Natural killer cell (primary cell): ENCODE measurements at regions not wholly inside any gene's neighbourhood (a gene's known extent, or its start where the extent isn't known, plus 50 kb on each side); places are given as distances from the start of the nearest gene placed in this dataset.

Experiments
- ATAC-seq, 3 donors: fragments of 150-1000 bp in 2 of 3; fragments of 200-7000 bp in 1 of 3; cut with Tn5 transposase; 1 replicate in 1 of 3; 2 replicates in 2 of 3; pipeline ENCODE4 v1.10.0; 2021; ENCODE audit warnings: mild to moderate bottlenecking in 2 of 3, moderate library complexity in 2 of 3
- DNase-seq, 2 donors: peaks; one replicate each; pipeline versions ENCODE4 v3.0.0 to v3.0.0-alpha.2; 2013 to 2021; ENCODE audit warnings: mixed read lengths in 1 of 2
- H3K27ac ChIP-seq: one replicate; pipeline ENCODE4 v1.5.1; 2013; ENCODE audit warnings: mild to moderate bottlenecking, low read length
- H3K27me3 ChIP-seq: one replicate; pipeline ENCODE4 v1.6.1; 2013; ENCODE audit warnings: low read length; ENCODE audit not compliant: control insufficient read depth, insufficient read depth
- H3K36me3 ChIP-seq: one replicate; pipeline ENCODE4 v1.6.1; 2013; ENCODE audit warnings: low read length; ENCODE audit not compliant: control insufficient read depth, insufficient read depth
- H3K4me1 ChIP-seq: one replicate; pipeline ENCODE4 v1.6.1; 2013; ENCODE audit warnings: low read length; ENCODE audit not compliant: control insufficient read depth, insufficient read depth
- H3K4me3 ChIP-seq: one replicate; pipeline ENCODE4 v1.5.1; 2013; ENCODE audit warnings: low read length
- H3K9me3 ChIP-seq: one replicate; pipeline ENCODE4 v1.6.1; 2013; ENCODE audit warnings: low read length; ENCODE audit not compliant: control insufficient read depth, insufficient read depth
- H3K27ac Mint-ChIP-seq, 2 donors: one replicate each; pipeline ENCODE4 v1.8.0; 2022; ENCODE audit warnings: mild to moderate bottlenecking in 2 of 2, mixed read lengths in 2 of 2, moderate library complexity in 1 of 2
- H3K27me3 Mint-ChIP-seq, 2 donors: one replicate each; pipeline ENCODE4 v1.8.0; 2022; ENCODE audit warnings: low read depth in 2 of 2, mixed read lengths in 2 of 2
- H3K36me3 Mint-ChIP-seq: one replicate; pipeline ENCODE4 v1.8.0; 2022; ENCODE audit warnings: mixed read lengths
- H3K4me1 Mint-ChIP-seq, 2 donors: one replicate each; pipeline ENCODE4 v1.8.0; 2022; ENCODE audit warnings: mixed read lengths in 2 of 2
- H3K4me3 Mint-ChIP-seq: one replicate; pipeline ENCODE4 v1.8.0; 2022; ENCODE audit warnings: mild to moderate bottlenecking, moderate library complexity, mixed read lengths
- H3K9me3 Mint-ChIP-seq, 2 donors: one replicate each; pipeline ENCODE4 v1.8.0; 2022; ENCODE audit warnings: mixed read lengths in 2 of 2
- WGBS: methylation state at CpG from one replicate; pipeline ENCODE4 v1.1.7; 2013; ENCODE audit warnings: missing lambda C conversion rate; ENCODE audit not compliant: insufficient coverage; 5-methylcytosine and 5-hydroxymethylcytosine counted together
- intact Hi-C: fragments of 100-400 bp; cut with micrococcal nuclease; formaldehyde crosslinking; loops from one replicate; pipeline ENCODE4 v1.14.2; 2022
- TF ChIP-seq, protein P1 (sequence below): fragments of 200-600 bp; IDR thresholded peaks from one replicate; pipeline ENCODE4 v1.8.0; 2022; ENCODE audit warnings: antibody characterized with exemption

DNA sequence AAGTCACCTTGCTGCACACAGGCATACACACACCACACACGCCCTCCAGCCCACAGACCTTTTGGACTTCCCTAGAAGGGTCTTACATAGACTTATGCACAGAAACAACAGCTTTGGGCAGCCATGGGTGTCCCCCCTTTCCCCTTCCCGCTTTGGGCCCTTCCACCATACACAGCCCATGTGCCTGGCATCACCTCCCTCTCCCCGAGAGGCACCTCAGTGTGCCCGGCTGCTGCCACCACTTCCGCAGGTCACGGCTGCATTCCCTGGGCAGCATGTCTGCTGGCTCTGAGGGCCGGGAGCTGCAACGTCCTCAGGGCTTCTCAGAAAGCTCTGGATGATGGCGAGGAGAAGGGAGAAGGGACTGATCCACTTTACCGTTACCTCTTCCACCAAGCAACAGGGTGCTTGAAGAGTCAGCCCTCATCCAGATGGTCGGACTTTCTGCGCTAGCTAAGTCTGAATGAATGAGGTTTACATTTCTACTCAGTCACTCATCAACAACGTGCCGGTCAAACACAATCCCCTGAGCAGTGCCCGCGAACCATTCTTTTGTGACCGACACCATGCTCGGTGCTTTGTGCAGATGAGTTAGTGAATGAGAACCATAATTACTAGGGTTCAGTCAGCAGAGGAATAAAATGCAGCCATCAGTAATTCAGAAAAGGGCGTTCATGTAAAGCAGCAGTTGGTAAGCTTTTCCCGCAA is 72.2 kb upstream of the BCL11B start:
- Histone ChIP-seq H3K27ac (no peak overlapping the region), H3K27me3 (no peaks in the 10 kb centered on the region), H3K4me1 (no peaks in the 10 kb centered on the region), H3K36me3 (no peaks in the 10 kb centered on the region), H3K4me3 (no peak overlapping the region), H3K9me3 (peaks cover 4% of the 10 kb centered on the region)
- peaks cover 0 to 2% of the 10 kb centered on the region in 2 donors for H3K9me3 Mint-ChIP-seq
- no peak for DNase-seq
- TF ChIP-seq, protein P1, sequence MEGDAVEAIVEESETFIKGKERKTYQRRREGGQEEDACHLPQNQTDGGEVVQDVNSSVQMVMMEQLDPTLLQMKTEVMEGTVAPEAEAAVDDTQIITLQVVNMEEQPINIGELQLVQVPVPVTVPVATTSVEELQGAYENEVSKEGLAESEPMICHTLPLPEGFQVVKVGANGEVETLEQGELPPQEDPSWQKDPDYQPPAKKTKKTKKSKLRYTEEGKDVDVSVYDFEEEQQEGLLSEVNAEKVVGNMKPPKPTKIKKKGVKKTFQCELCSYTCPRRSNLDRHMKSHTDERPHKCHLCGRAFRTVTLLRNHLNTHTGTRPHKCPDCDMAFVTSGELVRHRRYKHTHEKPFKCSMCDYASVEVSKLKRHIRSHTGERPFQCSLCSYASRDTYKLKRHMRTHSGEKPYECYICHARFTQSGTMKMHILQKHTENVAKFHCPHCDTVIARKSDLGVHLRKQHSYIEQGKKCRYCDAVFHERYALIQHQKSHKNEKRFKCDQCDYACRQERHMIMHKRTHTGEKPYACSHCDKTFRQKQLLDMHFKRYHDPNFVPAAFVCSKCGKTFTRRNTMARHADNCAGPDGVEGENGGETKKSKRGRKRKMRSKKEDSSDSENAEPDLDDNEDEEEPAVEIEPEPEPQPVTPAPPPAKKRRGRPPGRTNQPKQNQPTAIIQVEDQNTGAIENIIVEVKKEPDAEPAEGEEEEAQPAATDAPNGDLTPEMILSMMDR = no peak
- peaks cover 5 to 19% of the 10 kb centered on the region in 2 donors for H3K4me1 Mint-ChIP-seq
- WGBS = 88% methylated on average over 20 of the region's 20 CpGs
- no peak overlapping the region for H3K27ac Mint-ChIP-seq
- H3K4me3 Mint-ChIP-seq = no peak overlapping the region
- peaks cover 12 to 14% of the 10 kb centered on the region in 2 donors for H3K27me3 Mint-ChIP-seq
- intact Hi-C loops = no loop called here
- ATAC-seq = no peak
- no peaks in the 10 kb centered on the region for H3K36me3 Mint-ChIP-seq

GRCh38 chr14:99342906-99343305 is 70.9 kb upstream of the BCL11B start:
- H3K9me3 ChIP-seq = peaks cover 4% of the 10 kb centered on the region
- peaks cover 5 to 13% of the 10 kb centered on the region in 2 donors for H3K4me1 Mint-ChIP-seq
- ATAC-seq (no peak), DNase-seq (no peak)
- H3K36me3 ChIP-seq = no peaks in the 10 kb centered on the region
- peaks cover 19 to 25% of the 10 kb centered on the region in 2 donors for H3K27me3 Mint-ChIP-seq
- H3K27ac Mint-ChIP-seq = no peak overlapping the region
- WGBS = 87% methylated on average over 7 of the region's 7 CpGs
- TF ChIP-seq, protein P1 = no peak
- no peaks in the 10 kb centered on the region for H3K4me1 ChIP-seq
- H3K9me3 Mint-ChIP-seq = peaks cover 0 to 2% of the 10 kb centered on the region in 2 donors
- H3K36me3 Mint-ChIP-seq = no peaks in the 10 kb centered on the region
- H3K27me3 ChIP-seq = no peaks in the 10 kb centered on the region
- H3K4me3 ChIP-seq = no peak overlapping the region
- H3K4me3 Mint-ChIP-seq = no peak overlapping the region
- H3K27ac ChIP-seq = no peak overlapping the region
- intact Hi-C loops = no loop called here

- no peaks in the 10 kb centered on the region for H3K4me1 ChIP-seq
- ATAC-seq (peak; percentile 8 to 71 (median 71)), DNase-seq (no peak)
- Mint-ChIP-seq H3K9me3 (peaks cover 0 to 2% of the 10 kb centered on the region in 2 donors), H3K36me3 (no peaks in the 10 kb centered on the region), H3K27ac (peak overlapping the region; percentile 16 to 24), H3K4me1 (peaks cover 5 to 10% of the 10 kb centered on the region in 2 donors), H3K27me3 (peaks cover 19 to 25% of the 10 kb centered on the region in 2 donors), H3K4me3 (no peak overlapping the region)
- no peak overlapping the region for H3K27ac ChIP-seq
- TF ChIP-seq, protein P1 = no peak
- no peak overlapping the region for H3K4me3 ChIP-seq
- intact Hi-C loops = no loop called here
- WGBS = 65% methylated on average over 4 of the region's 6 CpGs
- no peaks in the 10 kb centered on the region for H3K36me3 ChIP-seq
- H3K27me3 ChIP-seq = no peaks in the 10 kb centered on the region
- H3K9me3 ChIP-seq = peaks cover 4% of the 10 kb centered on the region
These were observed 70.2 kb upstream of the BCL11B start for GRCh38 chr14:99342204-99342603.

GRCh38 chr14:99339551-99339950 is 67.6 kb upstream of the BCL11B start:
- Mint-ChIP-seq H3K36me3 (no peaks in the 10 kb centered on the region), H3K27ac (no peak overlapping the region)
- TF ChIP-seq, protein P1 = no peak

More at GRCh38 chr14:99339551-99339950, 67.6 kb upstream of the BCL11B start:
- no peaks in the 10 kb centered on the region for H3K4me1 ChIP-seq
- DNase-seq = no peak
- WGBS = 72% methylated on average over 2 of the region's 2 CpGs
- no peak overlapping the region for H3K4me3 ChIP-seq
- no peaks in the 10 kb centered on the region for H3K36me3 ChIP-seq
- H3K27me3 ChIP-seq = no peaks in the 10 kb centered on the region
- peaks cover 4% of the 10 kb centered on the region for H3K9me3 ChIP-seq
- peaks cover 4 to 5% of the 10 kb centered on the region in 2 donors for H3K4me1 Mint-ChIP-seq
- no peak overlapping the region for H3K4me3 Mint-ChIP-seq
- peaks cover 9 to 25% of the 10 kb centered on the region in 2 donors for H3K27me3 Mint-ChIP-seq
- H3K9me3 Mint-ChIP-seq = peaks cover 0 to 2% of the 10 kb centered on the region in 2 donors
- no peak overlapping the region for H3K27ac ChIP-seq
- ATAC-seq = no peak
- intact Hi-C loops = no loop called here
